Kidney (tissue), 13 donors: ENCODE measurements at regions not wholly inside any gene's neighbourhood (a gene's known extent, or its start where the extent isn't known, plus 50 kb on each side); places are given as distances from the start of the nearest gene placed in this dataset.
A peak's percentile ranks its signal among the peaks of the same experiment; 100 is the strongest.

Experiments used
- DNase-seq, 5 donors: peaks; one replicate each; pipeline ENCODE4 v3.0.0-alpha.2; 2013 to 2020
- FAIRE-seq: peaks from 2 replicates; lab custom pipeline; 2012; peaks lifted over from hg19 to GRCh38; lab: Jason Lieb, UNC
- H3K27ac ChIP-seq, 2 donors: one replicate each; pipeline ENCODE4 v1.7.0; 2013; ENCODE audit warnings: low read depth in 2 of 2, low read length in 2 of 2, inconsistent platforms in 1 of 2
- H3K27me3 ChIP-seq: one replicate; pipeline ENCODE4 v1.7.1; 2013; ENCODE audit warnings: low read length, inconsistent platforms; ENCODE audit not compliant: control insufficient read depth, insufficient read depth
- H3K36me3 ChIP-seq, 3 donors: one replicate each; pipeline versions ENCODE4 v1.7.0 to v1.7.1; 2013; ENCODE audit warnings: low read length in 3 of 3, control low read depth in 1 of 3, inconsistent platforms in 1 of 3; ENCODE audit not compliant: insufficient read depth in 3 of 3, control insufficient read depth in 2 of 3
- H3K4me1 ChIP-seq, 3 donors: one replicate each; pipeline versions ENCODE4 v1.7.0 to v1.7.1; 2013; ENCODE audit warnings: low read length in 3 of 3, inconsistent platforms in 1 of 3, low read depth in 1 of 3; ENCODE audit not compliant: control insufficient read depth in 2 of 3, insufficient read depth in 2 of 3
- H3K4me3 ChIP-seq, 3 donors: one replicate each; pipeline versions ENCODE4 v1.7.0 to v1.8.1; 2013; ENCODE audit warnings: low read length in 3 of 3, control low read depth in 1 of 3, inconsistent platforms in 1 of 3
- H3K9ac ChIP-seq, 3 donors: one replicate each; pipeline versions ENCODE4 v1.7.0 to v1.7.1; 2013; ENCODE audit warnings: low read length in 3 of 3, control low read depth in 1 of 3, inconsistent platforms in 1 of 3
- H3K9me3 ChIP-seq, 3 donors: one replicate each; pipeline versions ENCODE4 v1.7.0 to v1.7.1; 2013; ENCODE audit warnings: low read length in 3 of 3, control low read depth in 1 of 3, inconsistent platforms in 1 of 3; ENCODE audit not compliant: control insufficient read depth in 2 of 3, insufficient read depth in 1 of 3
- CTCF ChIP-seq: IDR thresholded peaks from 3 replicates; pipeline ENCODE4 v1.5.1; 2012; ENCODE audit warnings: mild to moderate bottlenecking, moderate library complexity, borderline replicate concordance; ENCODE audit not compliant: insufficient read depth; ENCODE audit errors: extremely low read depth
- intact Hi-C: fragments of 100-400 bp; cut with DNase I; formaldehyde crosslinking; loops from one replicate; pipeline ENCODE4 v1.11.1; 2022
- donor health status: control.
- donor health status: control.
- donor health status: control.
- donor health status: control.
- donor health status: control.
- donor health status: DM: yes; HTN: yes; CAD: no.
- donor health status: Normal renal cell carcinoma (clear cell type).

GRCh38 chr1:78836726-78837125, 169.8 kb downstream of the ADGRL4 start:
- intact Hi-C loops, result no loop called here
- no peaks in the 10 kb centered on the region for H3K36me3 ChIP-seq
- no peak overlapping the region for H3K9ac ChIP-seq
- DNase-seq, result no peak
- TF ChIP-seq CTCF, result no peak
- no peak overlapping the region for H3K4me3 ChIP-seq
- H3K4me1 ChIP-seq, result no peaks in the 10 kb centered on the region
- H3K27me3 ChIP-seq, result no peaks in the 10 kb centered on the region
- FAIRE-seq, result no peak
- H3K27ac ChIP-seq, result no peak overlapping the region
- H3K9me3 ChIP-seq, result no peaks in the 10 kb centered on the region

GRCh38 chr1:78839704-78840277, 166.7 kb downstream of the ADGRL4 start:
- H3K27ac ChIP-seq, result no peak overlapping the region
- peak in 2 of 5 donors; percentile 60 to 72 for DNase-seq
- TF ChIP-seq CTCF, result peak; percentile 57
- intact Hi-C loops, result loop anchor here (10.0 kb wide), 1 partner anchor 355 kb away; no protein-coding TSS in a partner anchor
- H3K9ac ChIP-seq, result no peak overlapping the region
- no peaks in the 10 kb centered on the region for H3K36me3 ChIP-seq
- H3K9me3 ChIP-seq, result no peaks in the 10 kb centered on the region
- no peaks in the 10 kb centered on the region for H3K27me3 ChIP-seq
- H3K4me1 ChIP-seq, result no peaks in the 10 kb centered on the region
- H3K4me3 ChIP-seq, result no peak overlapping the region
- FAIRE-seq, result peak; percentile 98
